GM19395 (cell line): ENCODE measurements at regions not wholly inside any gene's neighbourhood (a gene's known extent, or its start where the extent isn't known, plus 50 kb on each side); places are given as distances from the start of the nearest gene placed in this dataset.
"Not testable (repeated sequence)": the region's sequence is repeated elsewhere in the genome, so short reads cannot be mapped to it uniquely, and the experiment has no call there.

ENCODE experiments used
- ATAC-seq: cut with Tn5 transposase; IDR thresholded peaks from one replicate; pipeline ENCODE4 v1.9.1; 2021; ENCODE audit warnings: mild to moderate bottlenecking, moderate library complexity; ENCODE audit not compliant: unreplicated experiment

- ATAC-seq, result no peak
Measured at GRCh38 chr6:169019111-169019510, 234.5 kb downstream of the THBS2 start.

- ATAC-seq, result no peak
Measured at GRCh38 chr6:169016758-169017157, 236.9 kb downstream of the THBS2 start.

DNA sequence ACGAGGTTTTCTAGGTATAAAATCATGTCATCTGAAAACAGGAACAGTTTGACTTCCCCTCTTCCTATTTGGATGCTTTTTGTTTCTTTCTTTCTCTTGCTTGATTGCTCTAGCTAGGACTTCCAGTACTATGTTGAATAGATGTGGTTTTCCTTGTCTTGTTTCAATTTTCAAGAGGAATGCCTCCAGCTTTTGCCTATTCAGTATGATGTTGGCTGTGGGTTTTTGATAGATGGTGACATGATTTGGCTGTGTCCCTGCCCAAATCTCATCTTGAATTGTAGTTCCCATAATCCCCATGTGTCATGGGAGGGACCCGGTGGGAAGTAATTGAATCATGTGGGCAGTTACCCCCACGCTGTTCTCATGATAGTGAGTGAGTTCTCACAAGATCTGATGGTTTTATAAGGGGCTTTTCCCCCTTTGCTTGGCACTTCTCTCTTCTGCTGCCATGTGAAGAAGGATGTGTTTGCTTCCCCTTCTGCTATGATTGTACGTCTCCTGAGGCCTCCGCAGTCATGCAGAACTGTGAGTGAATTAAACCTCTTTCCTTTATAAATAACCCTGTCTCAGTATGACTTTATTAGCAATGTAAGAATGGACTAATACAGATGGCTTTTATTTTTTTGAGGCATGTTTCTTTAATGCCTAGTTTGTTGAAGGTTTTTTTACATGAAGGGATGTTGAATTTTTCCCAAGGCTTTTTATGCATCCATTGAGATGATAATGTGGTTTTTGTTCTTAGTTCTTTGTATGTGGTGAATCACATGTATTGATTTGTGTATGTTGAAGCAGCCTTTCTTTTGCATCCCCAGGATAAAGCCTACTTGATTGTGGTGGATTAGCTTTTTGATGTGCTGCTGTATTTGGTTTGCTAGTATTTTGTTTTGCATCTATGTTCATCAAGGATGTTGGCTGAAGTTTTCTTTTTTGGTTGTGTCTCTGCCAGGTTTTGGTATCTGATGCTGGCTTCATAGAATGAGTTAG, 239.1 kb downstream of the THBS2 start:
- no peak for ATAC-seq

DNA sequence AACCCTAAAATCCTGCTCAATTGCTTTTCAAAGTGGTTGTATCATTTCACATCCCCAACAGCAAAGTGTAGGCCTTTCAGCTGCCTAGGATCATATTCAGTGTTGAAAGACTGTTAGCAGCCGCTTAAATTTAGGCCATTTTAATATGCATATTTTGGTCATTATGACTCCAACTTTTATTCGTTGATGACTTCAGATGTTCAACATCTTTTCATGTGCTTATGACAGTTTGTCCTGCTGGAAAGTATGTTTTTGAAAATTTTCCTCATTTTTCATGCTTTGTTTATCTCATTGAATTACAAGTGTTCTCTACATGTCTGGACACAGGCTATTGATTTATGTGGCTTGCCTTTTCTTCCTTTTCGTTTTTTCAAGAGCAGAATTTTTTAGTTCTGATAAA, 244.0 kb downstream of the THBS2 start:
- ATAC-seq, result no peak

GRCh38 chr6:169008641-169009257, 244.9 kb downstream of the THBS2 start:
- ATAC-seq, result no peak

- no peak for ATAC-seq
Measured at GRCh38 chr6:169005166-169005565, 248.5 kb downstream of the THBS2 start.

DNA sequence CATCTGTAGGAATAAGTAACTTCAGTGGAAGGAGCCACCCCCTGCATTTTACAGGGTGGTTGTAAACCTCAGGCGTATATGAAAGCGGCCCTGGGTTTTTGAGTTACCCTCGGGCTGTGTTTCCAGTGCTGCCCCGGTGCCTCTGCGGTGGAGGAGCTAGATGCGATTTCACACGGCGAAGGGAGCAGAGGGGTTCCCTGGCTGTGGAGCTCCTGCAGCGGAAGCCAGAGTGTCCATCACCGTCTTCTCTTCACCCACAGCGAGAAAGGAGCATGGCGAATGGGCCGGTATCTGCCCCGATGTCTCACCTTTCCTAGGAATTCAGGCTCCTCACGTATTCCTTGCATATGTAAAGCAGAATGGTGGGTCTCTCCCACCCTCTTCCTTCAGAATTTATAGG, 253.6 kb downstream of the THBS2 start:
- no peak for ATAC-seq

- ATAC-seq, result no peak
Measured at GRCh38 chr6:168999392-168999791, 254.3 kb downstream of the THBS2 start.

- no peak for ATAC-seq
Measured at GRCh38 chr6:168996356-168996625, 257.4 kb downstream of the THBS2 start.

- ATAC-seq, result no peak
Measured at GRCh38 chr6:168995526-168996355, 257.9 kb downstream of the THBS2 start.

DNA sequence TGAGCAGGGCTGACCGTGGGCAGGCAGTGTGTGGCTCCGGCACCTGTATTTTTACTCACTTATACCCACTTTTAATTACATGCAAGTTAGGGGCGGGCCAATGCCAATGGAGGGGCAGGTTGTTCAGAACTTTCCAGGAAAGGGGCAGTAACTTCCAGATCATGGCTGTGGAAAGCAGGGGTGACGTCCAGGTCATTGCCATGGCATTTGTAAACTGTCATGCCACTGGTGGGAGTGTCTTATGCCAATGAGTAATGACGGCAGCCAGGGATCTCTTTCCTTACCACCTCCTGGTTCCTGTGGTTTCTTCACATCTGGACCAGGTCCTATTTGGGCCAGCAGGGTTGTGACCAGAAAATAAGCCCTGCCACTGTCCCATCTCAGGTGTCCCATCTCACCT, 258.7 kb downstream of the THBS2 start:
- ATAC-seq, result no peak

- ATAC-seq, result no peak
Measured at GRCh38 chr6:168992446-168993144, 261.1 kb downstream of the THBS2 start.

DNA sequence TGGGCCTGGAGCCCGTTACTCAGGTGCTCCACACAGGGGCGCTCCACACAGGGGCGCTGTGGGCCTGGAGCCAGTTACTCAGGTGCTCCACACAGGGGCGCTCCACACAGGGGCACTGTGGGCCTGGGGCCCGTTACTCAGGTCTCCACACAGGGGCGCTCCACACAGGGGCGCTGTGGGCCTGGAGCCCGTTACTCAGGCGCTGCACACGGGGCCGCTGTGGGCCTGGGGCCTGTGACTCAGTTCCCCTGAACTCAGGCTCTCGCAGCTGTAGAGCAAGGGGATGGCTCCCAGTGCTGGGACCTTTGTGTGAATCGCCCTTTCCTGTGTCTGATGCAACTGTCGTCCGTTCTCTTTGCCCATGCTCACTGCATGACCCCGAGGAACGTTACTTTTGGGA, 262.0 kb downstream of the THBS2 start:
- not testable (repeated sequence) for ATAC-seq

DNA sequence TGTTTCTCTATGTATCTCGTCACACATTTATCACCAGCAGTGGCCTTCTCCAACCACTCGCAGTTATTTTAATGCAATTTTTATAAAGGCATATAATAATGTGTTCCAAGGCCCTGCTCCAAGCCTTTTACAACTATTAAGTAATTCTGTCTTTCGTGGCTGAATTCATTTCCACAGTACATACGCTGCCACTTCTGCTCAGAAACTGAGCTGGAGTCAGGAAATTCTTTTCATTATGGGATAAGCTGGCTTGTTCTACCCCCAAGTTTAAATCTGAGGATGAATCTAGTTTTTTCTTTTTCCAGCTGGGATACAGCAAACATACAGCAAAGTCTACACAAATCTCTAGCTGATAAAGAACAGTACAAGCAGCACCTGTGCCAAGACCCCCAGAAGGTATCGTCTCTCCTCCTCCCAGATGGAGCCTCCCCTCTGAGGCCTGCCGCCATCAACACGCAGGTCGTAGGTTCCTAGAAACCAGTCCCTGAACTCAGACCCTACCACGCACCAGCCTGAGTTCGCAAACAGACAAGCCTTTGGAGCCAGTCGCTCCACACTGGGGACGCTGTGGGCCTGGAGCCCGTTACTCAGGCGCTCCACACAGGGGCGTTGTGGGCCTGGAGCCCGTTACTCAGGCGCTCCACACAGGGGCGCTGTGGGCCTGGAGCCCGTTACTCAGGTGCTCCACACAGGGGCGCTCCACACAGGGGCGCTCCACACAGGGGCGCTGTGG, 263.5 kb downstream of the THBS2 start:
- no peak for ATAC-seq

DNA sequence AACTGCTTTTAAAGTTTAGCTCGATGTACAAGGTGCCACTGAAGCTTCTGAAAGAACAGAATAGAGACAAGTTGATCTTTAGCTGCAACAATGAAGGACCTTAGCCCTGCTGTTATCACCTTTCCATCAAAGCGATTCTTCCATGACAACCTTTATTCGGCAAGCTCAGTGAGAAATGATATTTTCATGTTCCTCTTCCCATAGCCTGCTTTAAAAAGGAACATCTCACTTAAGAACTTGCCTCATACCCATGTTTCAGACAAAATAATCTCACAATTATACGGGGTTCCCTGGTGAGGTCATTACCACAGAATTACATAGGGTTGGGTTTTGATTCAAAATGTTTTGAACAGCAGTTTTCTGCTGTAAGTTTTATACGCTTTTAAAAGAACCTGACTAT, 264.2 kb downstream of the THBS2 start:
- ATAC-seq, result no peak

DNA sequence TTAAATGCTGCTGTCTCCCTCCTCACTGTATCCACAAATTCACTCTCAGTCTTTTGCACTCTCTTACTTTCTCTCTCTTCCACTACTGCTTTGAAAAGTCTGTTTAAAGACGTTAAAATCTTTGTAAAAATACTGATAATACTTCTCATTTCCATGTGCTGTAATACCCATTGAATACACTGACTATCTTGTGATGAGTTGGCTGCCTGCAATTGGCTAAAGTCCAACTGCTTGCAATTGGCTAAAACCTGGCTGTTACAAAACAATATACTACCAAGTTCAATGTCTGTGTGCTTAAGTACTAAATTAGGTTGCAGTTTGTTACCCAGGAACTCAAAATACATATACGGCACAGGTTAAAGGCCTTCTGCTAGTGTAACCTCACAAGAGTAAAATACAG, 264.8 kb downstream of the THBS2 start:
- no peak for ATAC-seq

GRCh38 chr6:168988280-168988679, 265.4 kb downstream of the THBS2 start:
- no peak for ATAC-seq

GRCh38 chr6:168985705-168986104, 267.9 kb downstream of the THBS2 start:
- no peak for ATAC-seq

- ATAC-seq, result no peak
Measured at GRCh38 chr6:168983925-168984324, 269.7 kb downstream of the THBS2 start.

DNA sequence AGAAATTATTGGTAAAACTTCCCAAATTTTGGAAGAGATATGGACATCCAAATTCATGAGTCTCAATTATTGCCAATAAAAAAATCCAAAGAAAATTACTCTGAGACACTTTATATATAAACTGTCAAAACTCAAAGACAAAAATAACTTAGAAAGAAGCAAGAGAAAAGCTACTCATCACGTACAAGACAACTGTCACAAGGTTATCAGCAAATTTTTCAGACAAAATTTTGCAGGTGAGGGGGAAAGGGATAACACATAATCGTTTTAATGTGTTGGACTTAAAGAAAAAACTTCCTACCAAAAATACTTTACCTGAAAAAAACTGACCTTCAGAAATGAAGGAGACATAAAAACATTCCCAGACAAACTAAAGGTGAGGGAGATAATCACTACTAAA, 272.5 kb downstream of the THBS2 start:
- no peak for ATAC-seq
